Large intestine (tissue), 3 donors: ENCODE measurements at regions not wholly inside any gene's neighbourhood (a gene's known extent, or its start where the extent isn't known, plus 50 kb on each side); places are given as distances from the start of the nearest gene placed in this dataset.
"Not testable (repeated sequence)": the region's sequence is repeated elsewhere in the genome, so short reads cannot be mapped to it uniquely, and the experiment has no call there.

Source experiments
- DNase-seq, 2 donors: peaks; one replicate each; pipeline versions ENCODE4 v3.0.0 to v3.0.0-alpha.2; 2013
- H3K27ac ChIP-seq: one replicate; pipeline ENCODE4 v1.5.1; 2013; ENCODE audit warnings: low read length
- H3K27me3 ChIP-seq: 2 replicates; pipeline ENCODE4 v1.6.1; 2013; ENCODE audit warnings: low read length; ENCODE audit not compliant: control insufficient read depth, insufficient read depth
- H3K36me3 ChIP-seq: 2 replicates; pipeline ENCODE4 v1.6.1; 2013; ENCODE audit warnings: low read length; ENCODE audit not compliant: control insufficient read depth, insufficient read depth
- H3K4me1 ChIP-seq: one replicate; pipeline ENCODE4 v1.6.1; 2013; ENCODE audit warnings: low read length; ENCODE audit not compliant: control insufficient read depth, insufficient read depth
- H3K4me3 ChIP-seq: one replicate; pipeline ENCODE4 v1.5.1; 2013; ENCODE audit warnings: low read length
- H3K9me3 ChIP-seq: one replicate; pipeline ENCODE4 v1.6.1; 2013; ENCODE audit warnings: mild to moderate bottlenecking, low read depth, low read length, moderate library complexity; ENCODE audit not compliant: control insufficient read depth
- WGBS: methylation state at CpG from one replicate; pipeline ENCODE4 v1.1.5; 2013; ENCODE audit warnings: low lambda C conversion rate; ENCODE audit not compliant: insufficient coverage; 5-methylcytosine and 5-hydroxymethylcytosine counted together

DNA sequence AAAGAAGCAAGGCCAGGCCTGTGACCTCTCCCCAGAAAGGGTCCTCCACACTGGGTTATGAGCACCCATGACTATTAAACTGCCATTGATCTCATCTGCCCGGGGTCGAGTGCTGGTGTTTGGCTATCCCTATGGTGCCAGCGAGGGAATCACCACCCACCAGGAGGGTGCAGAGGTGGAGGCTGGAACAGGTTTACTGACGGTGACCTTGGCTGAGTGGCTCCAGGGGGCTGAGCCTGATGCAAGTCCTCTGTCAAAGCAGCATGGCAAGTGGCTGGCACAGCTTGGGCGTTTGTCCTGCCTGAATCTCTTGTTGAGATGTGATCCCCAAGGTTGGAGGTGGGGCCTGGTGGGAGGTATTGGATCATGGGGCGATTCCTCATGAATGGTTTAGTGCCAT lies 196.4 kb upstream of the HDAC4 start:
- no CpG with 5 or more reads among the region's 6 CpGs for WGBS
- H3K27me3 ChIP-seq = no peaks in the 10 kb centered on the region
- no peak overlapping the region for H3K4me3 ChIP-seq
- H3K27ac ChIP-seq = no peak overlapping the region
- H3K36me3 ChIP-seq = no peaks in the 10 kb centered on the region
- no peaks in the 10 kb centered on the region for H3K4me1 ChIP-seq
- DNase-seq = no peak
- H3K9me3 ChIP-seq = no peaks in the 10 kb centered on the region

DNA sequence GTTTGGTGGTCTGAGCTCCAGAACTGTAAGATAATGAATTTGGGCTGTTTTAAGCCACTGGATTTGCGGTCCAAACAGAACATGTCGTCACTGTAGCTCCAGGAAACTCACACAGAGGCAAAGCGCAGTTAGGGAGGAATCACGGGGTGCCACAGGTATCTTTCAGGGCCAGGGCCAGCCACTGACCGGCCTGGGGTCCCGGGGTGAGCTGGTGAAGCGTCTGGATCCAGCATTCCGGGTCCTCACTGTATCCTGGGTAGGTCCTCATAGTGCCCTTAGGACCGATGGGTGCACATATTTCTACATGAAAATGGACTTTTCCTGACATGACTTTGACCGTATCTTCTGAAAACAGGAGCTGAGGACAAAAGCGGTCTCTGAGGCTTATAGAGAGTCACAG lies 196.0 kb upstream of the HDAC4 start:
- Histone ChIP-seq H3K9me3 (no peaks in the 10 kb centered on the region), H3K27ac (no peak overlapping the region), H3K36me3 (no peaks in the 10 kb centered on the region), H3K27me3 (no peaks in the 10 kb centered on the region), H3K4me3 (no peak overlapping the region), H3K4me1 (no peaks in the 10 kb centered on the region)
- 60% methylated on average over 2 of the region's 11 CpGs for WGBS
- no peak for DNase-seq

DNA sequence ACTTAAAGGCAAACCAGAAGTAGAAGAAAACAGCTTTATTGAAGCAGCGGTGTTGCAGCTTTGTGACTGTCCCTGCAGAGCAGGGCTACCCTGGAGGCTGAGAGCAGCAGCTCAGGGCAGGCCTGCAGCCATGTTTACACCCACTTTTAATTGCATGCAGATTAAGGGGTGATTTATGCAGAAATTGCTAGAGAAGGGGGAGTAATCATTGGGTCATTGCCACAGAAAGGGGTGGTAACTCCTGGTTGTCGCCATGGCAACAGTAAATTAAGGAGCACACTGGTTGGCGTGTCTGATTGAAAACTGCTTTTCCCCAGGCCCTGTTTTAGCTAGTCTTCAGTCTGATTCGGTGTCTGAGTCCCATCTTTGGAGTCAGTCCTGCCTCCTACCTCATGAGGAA lies 195.4 kb upstream of the HDAC4 start:
- Histone ChIP-seq H3K36me3 (no peaks in the 10 kb centered on the region), H3K4me3 (no peak overlapping the region), H3K9me3 (no peaks in the 10 kb centered on the region), H3K4me1 (no peaks in the 10 kb centered on the region), H3K27ac (no peak overlapping the region), H3K27me3 (no peaks in the 10 kb centered on the region)
- peak in 1 of 2 donors; percentile 4 for DNase-seq
- WGBS = 100% methylated on average over 1 of the region's 4 CpGs

DNA sequence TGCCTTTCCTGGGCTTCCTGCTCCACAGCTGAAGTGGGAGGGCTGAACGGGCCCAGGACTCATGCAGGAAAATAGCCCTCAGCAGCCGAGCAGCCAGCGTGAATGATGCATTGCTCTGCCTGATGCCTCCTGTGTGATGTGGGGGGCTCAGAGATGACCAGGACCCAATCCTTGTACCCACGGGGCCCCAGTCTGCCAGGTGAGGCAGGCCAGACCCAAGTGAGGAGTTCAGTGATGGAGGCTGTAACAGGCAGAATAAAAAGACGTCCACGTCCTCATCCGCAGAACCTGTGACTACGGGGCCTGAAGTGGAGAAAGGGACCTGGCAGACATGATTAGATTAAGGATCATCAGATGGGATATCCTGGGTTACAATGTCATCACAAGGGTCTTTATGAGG lies 194.9 kb upstream of the HDAC4 start:
- Histone ChIP-seq H3K27ac (no peak overlapping the region), H3K36me3 (no peaks in the 10 kb centered on the region), H3K27me3 (no peaks in the 10 kb centered on the region), H3K4me1 (no peaks in the 10 kb centered on the region), H3K4me3 (no peak overlapping the region), H3K9me3 (no peaks in the 10 kb centered on the region)
- WGBS = no CpG with 5 or more reads among the region's 8 CpGs
- no peak for DNase-seq

DNA sequence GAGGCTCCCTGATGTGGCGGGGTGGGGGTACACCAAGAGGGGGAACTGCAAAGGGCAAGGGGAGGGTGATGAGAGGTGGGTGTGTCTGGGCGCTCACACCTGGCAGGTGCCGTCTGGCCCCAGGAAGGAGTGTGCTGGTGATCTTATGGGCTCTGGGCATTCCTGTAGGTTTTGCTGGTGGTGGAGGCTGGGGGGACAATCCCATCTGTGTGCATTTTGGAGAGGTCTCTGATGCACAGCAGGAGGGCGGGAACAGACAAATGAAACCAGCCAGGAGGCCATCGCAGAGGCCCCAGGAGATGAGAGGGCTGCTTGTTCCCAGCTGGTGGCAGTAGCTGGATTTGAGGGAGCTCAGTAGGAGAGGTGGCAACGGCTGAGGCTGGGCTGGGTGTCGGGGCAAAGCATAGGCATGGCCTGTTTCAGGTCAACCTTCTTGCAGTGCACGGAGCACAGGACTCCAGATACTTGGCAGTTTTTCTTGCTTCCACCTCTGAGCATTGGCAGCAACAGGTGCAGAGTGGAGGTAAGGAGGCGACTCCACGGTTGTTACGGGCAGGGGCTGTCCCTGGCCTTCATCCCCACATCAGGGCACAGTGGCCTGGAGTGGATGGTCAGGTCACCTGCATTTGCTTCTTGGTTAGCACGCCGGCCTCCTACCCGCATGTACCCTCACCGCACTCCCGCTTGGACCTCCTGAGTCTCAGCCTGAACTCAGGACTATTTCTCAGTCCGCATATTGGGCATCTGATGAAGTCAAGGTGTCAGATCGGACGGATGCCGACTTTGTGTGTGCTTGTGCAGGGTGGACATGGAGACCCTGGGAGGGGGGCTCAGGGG lies 194.2 kb upstream of the HDAC4 start:
- no peak overlapping the region for H3K4me3 ChIP-seq
- no CpG with 5 or more reads among the region's 20 CpGs for WGBS
- no peaks in the 10 kb centered on the region for H3K27me3 ChIP-seq
- no peaks in the 10 kb centered on the region for H3K9me3 ChIP-seq
- no peak overlapping the region for H3K27ac ChIP-seq
- DNase-seq = no peak
- H3K4me1 ChIP-seq = no peaks in the 10 kb centered on the region
- no peaks in the 10 kb centered on the region for H3K36me3 ChIP-seq

DNA sequence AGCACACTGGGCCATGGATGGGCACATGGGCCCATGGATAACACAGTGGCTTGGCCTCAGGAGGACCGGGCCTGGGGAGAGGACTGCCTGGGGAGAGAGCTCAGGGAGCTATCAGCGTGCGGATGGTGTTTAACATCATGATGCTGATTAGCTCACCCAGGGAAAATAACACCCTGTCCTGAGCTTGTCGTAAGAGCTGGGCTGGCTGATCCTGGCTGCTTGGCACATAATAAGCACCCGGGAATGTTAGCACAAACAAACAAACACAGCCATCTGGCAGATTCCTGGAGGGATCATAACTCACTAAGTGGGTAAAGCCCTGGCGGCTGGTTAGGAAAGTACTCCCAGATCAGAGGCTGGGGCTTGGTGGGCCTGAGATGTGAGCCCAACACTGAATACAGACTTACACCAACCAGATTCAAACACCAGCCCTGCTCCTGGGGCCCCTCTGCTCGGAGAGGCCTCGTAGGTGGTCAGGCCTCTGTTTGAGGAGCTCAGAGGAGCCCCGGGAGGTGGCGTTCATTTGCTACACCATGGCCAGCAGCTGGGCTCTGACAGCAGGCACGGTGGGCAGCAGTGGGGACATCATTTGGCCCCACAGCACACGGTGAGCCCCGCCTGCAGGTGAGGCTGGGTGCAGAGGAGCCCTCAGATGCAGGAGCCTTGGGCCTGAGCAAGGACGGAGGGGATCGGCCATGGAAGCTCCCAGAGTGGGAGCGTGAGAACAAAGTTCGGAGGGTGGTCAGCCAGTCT lies 193.4 kb upstream of the HDAC4 start:
- no CpG with 5 or more reads among the region's 17 CpGs for WGBS
- Histone ChIP-seq H3K4me3 (no peak overlapping the region), H3K9me3 (no peaks in the 10 kb centered on the region), H3K4me1 (no peaks in the 10 kb centered on the region), H3K36me3 (no peaks in the 10 kb centered on the region), H3K27ac (no peak overlapping the region), H3K27me3 (no peaks in the 10 kb centered on the region)
- no peak for DNase-seq

DNA sequence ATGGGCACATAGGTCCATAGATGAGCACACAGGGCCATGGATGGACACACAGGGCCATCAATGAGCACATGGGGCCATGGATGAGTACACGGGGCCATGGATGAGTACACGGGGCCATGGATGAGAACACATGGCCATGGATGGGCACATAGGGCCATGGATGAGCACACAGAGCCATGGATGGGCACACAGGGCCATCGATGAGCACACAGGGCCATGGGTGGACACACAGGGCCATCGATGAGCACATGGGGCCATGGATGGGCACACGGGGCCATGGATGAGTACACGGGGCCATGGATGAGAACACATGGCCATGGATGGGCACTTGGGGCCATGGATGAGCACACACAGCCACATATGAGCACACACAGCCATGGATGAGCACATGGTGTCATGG lies 192.6 kb upstream of the HDAC4 start:
- Histone ChIP-seq H3K27ac (no peak overlapping the region), H3K36me3 (no peaks in the 10 kb centered on the region), H3K9me3 (no peaks in the 10 kb centered on the region), H3K27me3 (no peaks in the 10 kb centered on the region), H3K4me1 (no peaks in the 10 kb centered on the region), H3K4me3 (no peak overlapping the region)
- no CpG with 5 or more reads among the region's 6 CpGs for WGBS
- no peak for DNase-seq

DNA sequence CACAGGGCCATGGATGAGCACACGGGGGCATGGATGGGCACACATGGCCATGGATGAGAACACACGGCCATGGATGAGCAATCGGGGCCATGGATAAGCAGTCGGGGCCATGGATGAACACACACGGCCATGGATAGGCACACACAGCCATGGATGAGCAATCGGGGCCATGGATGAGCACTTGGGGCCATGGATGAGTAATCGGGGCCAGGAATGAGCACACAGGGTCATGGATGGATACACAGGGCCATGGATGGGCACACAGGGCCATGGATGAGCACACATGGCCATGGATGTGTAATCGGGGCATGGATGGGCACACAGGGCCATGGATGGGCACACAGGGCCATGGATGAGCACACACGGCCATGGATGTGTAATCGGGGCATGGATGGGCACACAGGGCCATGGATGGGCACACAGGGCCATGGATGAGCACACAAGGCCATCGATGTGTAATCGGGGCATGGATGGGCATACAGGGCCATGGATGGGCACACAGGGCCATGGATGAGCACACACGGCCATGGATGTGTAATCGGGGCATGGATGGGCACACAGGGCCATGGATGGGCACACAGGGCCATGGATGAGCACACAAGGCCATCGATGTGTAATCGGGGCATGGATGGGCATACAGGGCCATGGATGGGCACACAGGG lies 191.9 kb upstream of the HDAC4 start:
- H3K4me3 ChIP-seq, H3K36me3 ChIP-seq, H3K27ac ChIP-seq, H3K27me3 ChIP-seq, DNase-seq, H3K4me1 ChIP-seq, H3K9me3 ChIP-seq: not testable (repeated sequence)
- WGBS = no CpG with 5 or more reads among the region's 16 CpGs

DNA sequence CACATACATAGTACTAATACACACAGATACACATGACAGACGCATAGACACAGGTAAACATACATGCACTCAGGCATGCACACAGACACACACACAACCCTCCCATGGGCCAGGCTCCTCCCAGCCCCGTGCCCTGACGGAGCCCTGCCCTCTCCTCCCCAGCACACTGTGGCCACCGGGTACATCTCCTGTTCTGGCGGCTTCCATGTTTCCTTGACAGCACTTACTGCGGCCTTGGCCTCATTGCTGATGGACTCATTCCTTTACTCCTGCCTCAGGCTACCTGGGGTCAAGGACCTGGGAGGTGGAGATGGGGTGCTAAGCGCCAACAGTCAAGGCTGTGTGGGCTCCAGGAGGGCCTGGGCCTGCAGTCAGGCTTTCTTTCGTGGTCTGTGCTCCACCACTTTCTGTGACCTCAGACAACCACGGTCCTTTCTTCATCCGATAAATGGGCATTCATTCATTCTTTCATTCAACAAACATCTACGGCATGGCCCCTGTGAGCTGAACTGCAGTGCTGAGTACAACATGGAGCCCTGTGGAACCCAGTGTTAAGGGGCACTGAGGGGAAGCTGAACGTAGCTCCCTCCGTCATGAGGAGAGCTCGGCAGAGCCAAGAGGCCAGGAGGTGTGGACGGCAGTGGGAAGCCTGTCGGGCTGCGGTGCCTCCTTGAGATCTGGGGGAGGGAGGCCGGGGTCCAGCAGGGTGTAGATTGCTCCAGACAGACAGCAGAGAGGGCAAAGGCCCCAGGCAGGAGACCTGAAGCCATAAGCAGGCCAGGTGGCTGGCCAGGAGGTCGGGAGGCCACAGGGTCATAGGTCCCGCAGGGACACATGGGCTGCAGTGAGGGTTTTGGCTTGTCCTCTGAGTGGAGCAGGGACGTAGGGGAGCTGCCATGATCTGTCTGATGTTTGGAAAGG lies 190.4 kb upstream of the HDAC4 start:
- Histone ChIP-seq H3K27ac (no peak overlapping the region), H3K4me1 (no peaks in the 10 kb centered on the region), H3K36me3 (no peaks in the 10 kb centered on the region), H3K27me3 (no peaks in the 10 kb centered on the region), H3K9me3 (no peaks in the 10 kb centered on the region), H3K4me3 (no peak overlapping the region)
- WGBS = no CpG with 5 or more reads among the region's 21 CpGs
- no peak for DNase-seq

DNA sequence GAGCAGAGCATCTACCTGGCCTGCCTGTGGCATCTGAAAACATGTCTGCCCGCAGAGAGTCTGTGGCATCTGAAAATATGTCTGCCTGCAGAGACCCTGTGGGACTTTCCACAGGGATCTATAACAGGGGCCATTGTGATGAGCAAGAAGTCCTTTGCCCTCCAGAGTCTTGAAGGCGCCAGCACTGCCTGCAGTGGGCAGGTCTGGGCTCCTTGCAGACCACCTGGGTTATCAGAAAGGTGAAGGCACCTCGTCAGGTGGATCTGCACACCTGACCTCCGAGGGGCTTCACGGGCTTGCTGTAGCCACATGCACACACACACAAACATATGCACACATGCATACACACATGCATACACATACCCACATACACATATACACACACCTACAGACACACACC lies 189.5 kb upstream of the HDAC4 start:
- Histone ChIP-seq H3K27ac (no peak overlapping the region), H3K9me3 (no peaks in the 10 kb centered on the region), H3K4me3 (no peak overlapping the region), H3K4me1 (no peaks in the 10 kb centered on the region), H3K27me3 (no peaks in the 10 kb centered on the region), H3K36me3 (no peaks in the 10 kb centered on the region)
- WGBS = no CpG with 5 or more reads among the region's 5 CpGs
- DNase-seq = no peak
